HepG2 (cell line): ENCODE measurements at regions not wholly inside any gene's neighbourhood (a gene's known extent, or its start where the extent isn't known, plus 50 kb on each side); places are given as distances from the start of the nearest gene placed in this dataset.

Experiments used
- ATF5 ChIP-seq: sonication (generic); formaldehyde crosslinking; IDR thresholded peaks from 2 replicates; pipeline ENCODE4 v1.4.0; 2020; ENCODE audit warnings: mild to moderate bottlenecking, low read depth, missing genetic modification reagents
- HNRNPH1 ChIP-seq: fragments of 200-400 bp; formaldehyde crosslinking; optimal IDR thresholded peaks from 2 replicates; pipeline ENCODE3; 2017; ENCODE audit warnings: mild to moderate bottlenecking, low read depth, low read length
- KDM1A ChIP-seq: IDR thresholded peaks from 2 replicates; pipeline ENCODE4 v1.6.1; 2016; ENCODE audit warnings: missing compliant biosample characterization
- SIN3A ChIP-seq: IDR thresholded peaks from 2 replicates; pipeline ENCODE4 v1.6.1; 2011; ENCODE audit warnings: low read depth, mild to moderate bottlenecking, control low read depth, low read length, borderline replicate concordance
- TCF7 ChIP-seq: sonication (generic); IDR thresholded peaks from 2 replicates; pipeline ENCODE4 v1.6.1; 2016; ENCODE audit warnings: antibody characterized with exemption, low read depth

DNA sequence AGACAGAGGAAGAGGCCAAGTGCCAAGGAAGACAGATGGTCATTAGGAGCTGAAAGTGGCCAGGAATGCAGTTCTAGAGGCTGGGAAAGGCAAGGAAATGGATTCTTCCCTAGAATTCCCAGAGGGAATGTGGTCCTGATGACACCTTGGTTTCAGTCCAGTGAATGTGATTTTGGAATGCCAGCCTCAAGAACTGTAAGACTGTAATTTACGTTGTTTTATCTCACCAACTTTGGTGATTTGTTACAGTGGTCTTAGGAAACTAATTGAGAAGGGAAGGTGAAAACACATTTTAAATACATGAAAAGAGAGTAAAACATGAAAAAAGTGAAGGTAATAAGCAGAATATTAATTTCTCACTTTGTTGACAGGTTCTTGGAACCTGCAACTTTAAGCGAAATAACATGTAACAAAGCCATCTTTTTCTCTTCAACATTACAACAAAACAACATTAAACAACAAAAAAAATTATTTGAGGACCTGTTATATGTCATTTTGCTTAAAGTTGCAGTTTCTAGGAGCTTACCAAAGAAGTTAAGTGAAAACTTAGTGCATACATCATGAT, 370.2 kb downstream of the METTL4 start:
- TF ChIP-seq ATF5 (CRISPR knock-in tag) (no peak), KDM1A (CRISPR knock-in tag) (no peak), TCF7 (no peak), HNRNPH1 (no peak), SIN3A (no peak)
